ENCODE measurements at regions not wholly inside any gene's neighbourhood (a gene's known extent, or its start where the extent isn't known, plus 50 kb on each side); places are given as distances from the start of the nearest gene placed in this dataset.

GRCh38 chr10:30688456-30688855 is 58.9 kb upstream of the LYZL2 start:
- Histone ChIP-seq H4K20me1 (ENCODE audit: insufficient read depth, low read length) (no peaks in the 10 kb centered on the region), H3K27me3 (ENCODE audit: insufficient read depth, low read length) (no peaks in the 10 kb centered on the region), H2AFZ (ENCODE audit: low read depth, low read length) (no peak overlapping the region), H3K9ac (ENCODE audit: low read length) (no peak overlapping the region), H3K4me1 (ENCODE audit: insufficient read depth, low read length) (no peaks in the 10 kb centered on the region), H3K9me3 (ENCODE audit: insufficient read depth, low read depth, low read length) (no peaks in the 10 kb centered on the region), H3K79me2 (ENCODE audit: insufficient read depth, low read length) (no peaks in the 10 kb centered on the region), H3K36me3 (ENCODE audit: insufficient read depth, low read length) (no peaks in the 10 kb centered on the region), H3K4me2 (ENCODE audit: low read length) (peak overlapping the region; percentile 18), H3K27ac (ENCODE audit: low read depth, low read length) (no peak overlapping the region), H3K4me3 (ENCODE audit: insufficient read depth, low read depth, low read length) (no peak overlapping the region)
- H3K4me3 Mint-ChIP-seq (ENCODE audit: unreplicated experiment) = no peak overlapping the region
- TF ChIP-seq EZH2 (IDR thresholded peaks at IDR 0.05; ENCODE audit: insufficient read depth, low read length) (no peak), CTCF (IDR thresholded peaks at IDR 0.05; ENCODE audit: insufficient read depth, low read depth, low read length) (no peak)
- FAIRE-seq = no peak
- no peak overlapping the region for H3K27ac Mint-ChIP-seq (ENCODE audit: unreplicated experiment)
- peaks cover 3% of the 10 kb centered on the region for H3K9me3 Mint-ChIP-seq (ENCODE audit: unreplicated experiment)
- no peak for DNase-seq (ENCODE audit: low read depth)
- no peaks in the 10 kb centered on the region for H3K36me3 Mint-ChIP-seq (ENCODE audit: low read depth, unreplicated experiment)
- peaks cover 18% of the 10 kb centered on the region for H3K27me3 Mint-ChIP-seq (ENCODE audit: low read depth, unreplicated experiment)
- H3K4me1 Mint-ChIP-seq (ENCODE audit: low read depth, unreplicated experiment) = peaks cover 6% of the 10 kb centered on the region

GRCh38 chr10:30687698-30688213 is 58.2 kb upstream of the LYZL2 start:
- no peak for FAIRE-seq
- H3K9me3 Mint-ChIP-seq (ENCODE audit: unreplicated experiment) = peaks cover 3% of the 10 kb centered on the region
- H3K27ac Mint-ChIP-seq (ENCODE audit: unreplicated experiment) = no peak overlapping the region

More at GRCh38 chr10:30687698-30688213, 58.2 kb upstream of the LYZL2 start:
- Histone ChIP-seq H3K9me3 (ENCODE audit: insufficient read depth, low read depth, low read length) (no peaks in the 10 kb centered on the region), H3K9ac (ENCODE audit: low read length) (no peak overlapping the region), H3K4me2 (ENCODE audit: low read length) (no peak overlapping the region), H3K27ac (ENCODE audit: low read depth, low read length) (no peak overlapping the region), H3K36me3 (ENCODE audit: insufficient read depth, low read length) (no peaks in the 10 kb centered on the region), H3K27me3 (ENCODE audit: insufficient read depth, low read length) (no peaks in the 10 kb centered on the region), H4K20me1 (ENCODE audit: insufficient read depth, low read length) (no peaks in the 10 kb centered on the region), H2AFZ (ENCODE audit: low read depth, low read length) (no peak overlapping the region), H3K79me2 (ENCODE audit: insufficient read depth, low read length) (no peaks in the 10 kb centered on the region), H3K4me3 (ENCODE audit: insufficient read depth, low read depth, low read length) (no peak overlapping the region), H3K4me1 (ENCODE audit: insufficient read depth, low read length) (no peaks in the 10 kb centered on the region)
- Mint-ChIP-seq H3K4me1 (ENCODE audit: low read depth, unreplicated experiment) (peaks cover 6% of the 10 kb centered on the region), H3K27me3 (ENCODE audit: low read depth, unreplicated experiment) (peaks cover 18% of the 10 kb centered on the region), H3K4me3 (ENCODE audit: unreplicated experiment) (no peak overlapping the region), H3K36me3 (ENCODE audit: low read depth, unreplicated experiment) (no peaks in the 10 kb centered on the region)
- DNase-seq (ENCODE audit: low read depth) = peak; percentile 45
- TF ChIP-seq EZH2 (IDR thresholded peaks at IDR 0.05; ENCODE audit: insufficient read depth, low read length) (no peak), CTCF (IDR thresholded peaks at IDR 0.05; ENCODE audit: insufficient read depth, low read depth, low read length) (peak; percentile 97)

Measured in astrocyte (in vitro differentiated cells and primary cell).